KMS-11 (cell line): ENCODE measurements at regions not wholly inside any gene's neighbourhood (a gene's known extent, or its start where the extent isn't known, plus 50 kb on each side); places are given as distances from the start of the nearest gene placed in this dataset.
"Not testable (repeated sequence)": the region's sequence is repeated elsewhere in the genome, so short reads cannot be mapped to it uniquely, and the experiment has no call there.

Experiments used
- H2AFZ ChIP-seq: fragments of 200-600 bp; sonication (generic); 2 replicates; pipeline ENCODE4 v1.6.1; 2016; ENCODE audit warnings: antibody characterized with exemption, mixed run types, low read depth
- H3K27ac ChIP-seq: fragments of 200-600 bp; sonication (generic); 2 replicates; pipeline ENCODE4 v1.6.1; 2016; ENCODE audit warnings: mild to moderate bottlenecking, mixed run types
- H3K27me3 ChIP-seq: fragments of 200-600 bp; sonication (generic); 2 replicates; pipeline ENCODE4 v1.6.1; 2017; ENCODE audit warnings: mild to moderate bottlenecking, low read depth, mixed run types, moderate library complexity; ENCODE audit not compliant: insufficient read depth
- H3K36me3 ChIP-seq: fragments of 200-600 bp; sonication (generic); 2 replicates; pipeline ENCODE4 v1.6.1; 2017; ENCODE audit warnings: mild to moderate bottlenecking, mixed run types; ENCODE audit not compliant: insufficient read depth
- H3K4me1 ChIP-seq: fragments of 200-600 bp; sonication (generic); 2 replicates; pipeline ENCODE4 v1.6.1; 2016; ENCODE audit warnings: mild to moderate bottlenecking, low read depth, mixed run types; ENCODE audit not compliant: poor library complexity, severe bottlenecking
- H3K4me2 ChIP-seq: fragments of 200-600 bp; sonication (generic); 2 replicates; pipeline ENCODE4 v1.7.0; 2016; ENCODE audit warnings: mild to moderate bottlenecking, mixed run types
- H3K4me3 ChIP-seq: fragments of 200-600 bp; sonication (generic); IDR thresholded peaks from 2 replicates; pipeline ENCODE4 v1.6.1; 2017; ENCODE audit warnings: low read depth, low read length, mixed read lengths; ENCODE audit not compliant: insufficient read depth
- H3K79me2 ChIP-seq: fragments of 200-600 bp; sonication (generic); 2 replicates; pipeline ENCODE4 v1.6.1; 2016; ENCODE audit warnings: low read depth, mixed run types; ENCODE audit not compliant: insufficient read depth
- H3K9ac ChIP-seq: fragments of 200-600 bp; sonication (generic); 2 replicates; pipeline ENCODE4 v1.6.1; 2016; ENCODE audit warnings: mild to moderate bottlenecking, mixed run types
- H4K20me1 ChIP-seq: fragments of 200-600 bp; sonication (generic); 2 replicates; pipeline ENCODE4 v1.6.1; 2016; ENCODE audit warnings: mild to moderate bottlenecking, mixed run types; ENCODE audit not compliant: insufficient read depth
- TF ChIP-seq, protein P1 (sequence below): fragments of 200-600 bp; sonication (generic); conservative IDR thresholded peaks from 2 replicates; pipeline ENCODE4 v1.6.1; 2017; ENCODE audit warnings: low read depth, mild to moderate bottlenecking, antibody characterized with exemption, low read length, moderate library complexity, mixed read lengths

DNA sequence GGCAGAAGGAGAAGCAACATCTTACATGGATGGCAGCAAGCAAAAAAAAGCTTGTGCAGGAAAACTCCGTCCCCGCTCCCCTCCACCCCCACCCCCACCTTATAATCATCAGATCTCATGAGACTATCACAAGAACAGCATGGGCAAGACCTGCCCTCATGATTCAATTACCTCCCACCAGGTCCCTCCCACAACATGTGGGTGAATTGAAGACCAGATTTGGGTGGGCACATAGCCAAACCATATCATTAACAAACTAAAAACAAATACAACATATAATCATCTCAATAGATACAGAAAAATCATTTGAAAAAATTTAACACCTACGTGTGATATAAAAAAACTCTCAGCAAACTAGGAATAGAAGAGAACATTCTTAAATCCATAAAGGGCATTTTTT lies 88.8 kb downstream of the BUD13 start:
- Histone ChIP-seq H3K27me3 (no peaks in the 10 kb centered on the region), H3K27ac (no peak overlapping the region), H4K20me1 (no peaks in the 10 kb centered on the region), H3K9ac (no peak overlapping the region), H3K36me3 (no peaks in the 10 kb centered on the region), H3K79me2 (no peaks in the 10 kb centered on the region), H3K4me2 (no peak overlapping the region), H2AFZ (no peak overlapping the region), H3K4me1 (no peaks in the 10 kb centered on the region), H3K4me3 (no peak overlapping the region)
- TF ChIP-seq, protein P1, sequence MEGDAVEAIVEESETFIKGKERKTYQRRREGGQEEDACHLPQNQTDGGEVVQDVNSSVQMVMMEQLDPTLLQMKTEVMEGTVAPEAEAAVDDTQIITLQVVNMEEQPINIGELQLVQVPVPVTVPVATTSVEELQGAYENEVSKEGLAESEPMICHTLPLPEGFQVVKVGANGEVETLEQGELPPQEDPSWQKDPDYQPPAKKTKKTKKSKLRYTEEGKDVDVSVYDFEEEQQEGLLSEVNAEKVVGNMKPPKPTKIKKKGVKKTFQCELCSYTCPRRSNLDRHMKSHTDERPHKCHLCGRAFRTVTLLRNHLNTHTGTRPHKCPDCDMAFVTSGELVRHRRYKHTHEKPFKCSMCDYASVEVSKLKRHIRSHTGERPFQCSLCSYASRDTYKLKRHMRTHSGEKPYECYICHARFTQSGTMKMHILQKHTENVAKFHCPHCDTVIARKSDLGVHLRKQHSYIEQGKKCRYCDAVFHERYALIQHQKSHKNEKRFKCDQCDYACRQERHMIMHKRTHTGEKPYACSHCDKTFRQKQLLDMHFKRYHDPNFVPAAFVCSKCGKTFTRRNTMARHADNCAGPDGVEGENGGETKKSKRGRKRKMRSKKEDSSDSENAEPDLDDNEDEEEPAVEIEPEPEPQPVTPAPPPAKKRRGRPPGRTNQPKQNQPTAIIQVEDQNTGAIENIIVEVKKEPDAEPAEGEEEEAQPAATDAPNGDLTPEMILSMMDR: no peak

GRCh38 chr11:116680349-116681125 lies 92.2 kb downstream of the BUD13 start:
- H3K4me3 ChIP-seq: no peak overlapping the region
- no peaks in the 10 kb centered on the region for H4K20me1 ChIP-seq
- H3K4me1 ChIP-seq: no peaks in the 10 kb centered on the region
- no peaks in the 10 kb centered on the region for H3K79me2 ChIP-seq
- H3K9ac ChIP-seq: no peak overlapping the region
- H3K27me3 ChIP-seq: no peaks in the 10 kb centered on the region
- no peak overlapping the region for H3K4me2 ChIP-seq
- H3K27ac ChIP-seq: no peak overlapping the region
- H2AFZ ChIP-seq: no peak overlapping the region
- TF ChIP-seq, protein P1: 0 out of 2 replicates have a peak, but pooled peaks have one; percentile 15
- H3K36me3 ChIP-seq: no peaks in the 10 kb centered on the region

DNA sequence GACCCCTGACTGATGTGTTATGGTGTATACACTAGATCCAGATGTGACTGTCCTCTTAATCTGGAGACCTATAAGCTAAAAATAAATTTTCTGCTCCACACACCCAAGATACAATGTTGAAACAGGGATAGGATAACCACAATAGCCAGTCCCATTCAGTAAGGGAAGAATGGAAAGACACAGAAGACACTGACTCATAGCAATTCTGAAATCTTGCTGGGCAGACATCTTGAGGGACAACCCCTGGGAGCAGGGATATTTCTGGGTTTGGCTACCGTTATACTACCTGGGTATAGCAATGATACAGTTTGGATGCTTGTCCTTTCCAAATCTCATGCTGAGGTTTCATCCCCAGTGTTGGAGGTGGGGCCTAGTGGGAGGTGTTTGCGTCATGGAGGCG lies 93.9 kb downstream of the BUD13 start:
- TF ChIP-seq, protein P1: no peak
- H3K79me2 ChIP-seq: no peaks in the 10 kb centered on the region
- H3K27me3 ChIP-seq: no peaks in the 10 kb centered on the region

GRCh38 chr11:116667318-116667717 lies 105.5 kb downstream of the BUD13 start:
- H3K79me2 ChIP-seq, H3K27me3 ChIP-seq, H3K9ac ChIP-seq, H2AFZ ChIP-seq, H3K4me3 ChIP-seq, H3K4me1 ChIP-seq, H4K20me1 ChIP-seq, H3K36me3 ChIP-seq, H3K4me2 ChIP-seq, H3K27ac ChIP-seq: not testable (repeated sequence)

More for the DNA sequence above, 93.9 kb downstream of the BUD13 start:
- Histone ChIP-seq H3K4me3 (no peak overlapping the region), H3K4me2 (no peak overlapping the region), H3K4me1 (no peaks in the 10 kb centered on the region), H3K9ac (no peak overlapping the region), H2AFZ (no peak overlapping the region), H3K36me3 (no peaks in the 10 kb centered on the region), H4K20me1 (no peaks in the 10 kb centered on the region), H3K27ac (no peak overlapping the region)

DNA sequence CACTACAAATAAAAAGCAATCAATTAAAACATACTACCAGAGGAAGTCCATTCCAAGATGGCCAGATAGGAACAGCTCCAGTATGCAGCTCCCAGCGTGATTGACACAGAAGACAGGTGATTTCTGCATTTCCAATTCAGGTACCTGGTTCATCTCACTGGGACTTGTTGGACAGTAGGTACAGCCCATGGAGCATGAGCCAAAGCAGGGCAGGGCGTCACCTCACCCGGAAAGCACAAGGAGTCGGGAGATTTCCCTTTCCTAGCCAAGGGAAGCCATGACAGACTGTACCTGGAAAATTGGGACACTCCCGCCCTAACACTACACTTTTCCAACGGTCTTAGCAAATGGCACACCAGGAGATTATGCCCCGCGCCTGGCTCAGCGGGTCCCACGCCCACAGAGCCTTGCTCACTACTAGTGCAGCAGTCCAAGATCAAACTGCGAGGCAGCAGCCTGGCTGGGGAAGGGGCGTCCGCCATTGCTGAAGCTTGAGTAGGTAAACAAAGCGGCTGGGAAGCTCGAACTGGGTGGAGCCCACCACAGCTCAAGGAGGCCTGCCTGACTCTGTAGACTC lies 106.0 kb downstream of the BUD13 start:
- H3K27me3 ChIP-seq, H2AFZ ChIP-seq, H3K79me2 ChIP-seq, H4K20me1 ChIP-seq, H3K36me3 ChIP-seq, H3K4me3 ChIP-seq, H3K27ac ChIP-seq, H3K4me2 ChIP-seq, H3K9ac ChIP-seq, H3K4me1 ChIP-seq: not testable (repeated sequence)
